ENCODE measurements at regions not wholly inside any gene's neighbourhood (a gene's known extent, or its start where the extent isn't known, plus 50 kb on each side); places are given as distances from the start of the nearest gene placed in this dataset.

DNA sequence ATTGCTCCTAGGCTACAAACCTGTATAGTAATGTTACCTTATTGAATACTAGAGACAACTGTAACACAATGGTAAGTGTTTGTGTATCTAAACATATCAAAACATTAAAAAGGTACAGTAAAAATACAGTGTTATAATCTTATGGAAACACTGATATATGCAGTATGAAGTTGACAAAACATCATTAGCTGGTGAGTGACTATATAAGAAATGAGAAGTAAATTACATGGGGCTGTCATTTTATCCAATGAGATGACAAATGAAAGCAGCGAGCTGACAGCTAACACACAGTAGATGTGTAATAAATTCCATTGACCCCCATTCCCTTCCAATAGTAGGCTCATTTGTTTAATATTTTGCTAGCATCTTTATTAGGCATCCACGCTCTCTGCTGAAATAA lies 198.1 kb upstream of the GHITM start:
- intact Hi-C loops (cut with micrococcal nuclease) (no loop called here), dilution Hi-C loops (cut with MboI; ENCODE audit: extremely low pct_ligation_motif_present, low sequenced_read_pairs) (no loop called here)
- Histone ChIP-seq H3K4me3 (replicated peaks in 1 of 3; ENCODE audit: insufficient read depth in 1 of 3, low read depth in 1 of 3, low read length in 3 of 3) (no peak overlapping the region), H3K4me1 (ENCODE audit: control insufficient read depth, extremely low read depth, insufficient read depth, low read length) (no peaks in the 10 kb centered on the region), H3K79me2 (ENCODE audit: control insufficient read depth, insufficient read depth, low read length) (no peaks in the 10 kb centered on the region), H3K9me1 (replicated peaks; ENCODE audit: control insufficient read depth, extremely low read depth, insufficient read depth, low read length) (no peaks in the 10 kb centered on the region), H4K20me1 (replicated peaks; ENCODE audit: control insufficient read depth, extremely low read depth, insufficient read depth, low read length) (no peaks in the 10 kb centered on the region), H3K9ac (replicated peaks; ENCODE audit: extremely low read depth, insufficient read depth, low read length) (no peak overlapping the region), H3K4me2 (ENCODE audit: insufficient read depth, low read length) (no peak overlapping the region), H3K27ac (ENCODE audit: insufficient read depth, low read depth, low read length) (no peak overlapping the region), H3K27me3 (ENCODE audit: control insufficient read depth in 2 of 2, insufficient read depth in 2 of 2, low read length in 2 of 2) (no peaks in the 10 kb centered on the region), H2AFZ (ENCODE audit: low read depth, low read length) (no peak overlapping the region), H3K36me3 (ENCODE audit: control insufficient read depth in 2 of 2, extremely low read depth in 1 of 2, insufficient read depth in 2 of 2, low read length in 2 of 2) (no peaks in the 10 kb centered on the region), H3K9me3 (replicated peaks; ENCODE audit: control insufficient read depth, insufficient read depth, low read length) (no peaks in the 10 kb centered on the region)
- DNase-seq (ENCODE audit: low read depth, low spot score) (no peak), FAIRE-seq (no peak)
- ChIA-PET POLR2A (no interaction called here), CTCF (no interaction called here)
- TF ChIP-seq, protein P1, sequence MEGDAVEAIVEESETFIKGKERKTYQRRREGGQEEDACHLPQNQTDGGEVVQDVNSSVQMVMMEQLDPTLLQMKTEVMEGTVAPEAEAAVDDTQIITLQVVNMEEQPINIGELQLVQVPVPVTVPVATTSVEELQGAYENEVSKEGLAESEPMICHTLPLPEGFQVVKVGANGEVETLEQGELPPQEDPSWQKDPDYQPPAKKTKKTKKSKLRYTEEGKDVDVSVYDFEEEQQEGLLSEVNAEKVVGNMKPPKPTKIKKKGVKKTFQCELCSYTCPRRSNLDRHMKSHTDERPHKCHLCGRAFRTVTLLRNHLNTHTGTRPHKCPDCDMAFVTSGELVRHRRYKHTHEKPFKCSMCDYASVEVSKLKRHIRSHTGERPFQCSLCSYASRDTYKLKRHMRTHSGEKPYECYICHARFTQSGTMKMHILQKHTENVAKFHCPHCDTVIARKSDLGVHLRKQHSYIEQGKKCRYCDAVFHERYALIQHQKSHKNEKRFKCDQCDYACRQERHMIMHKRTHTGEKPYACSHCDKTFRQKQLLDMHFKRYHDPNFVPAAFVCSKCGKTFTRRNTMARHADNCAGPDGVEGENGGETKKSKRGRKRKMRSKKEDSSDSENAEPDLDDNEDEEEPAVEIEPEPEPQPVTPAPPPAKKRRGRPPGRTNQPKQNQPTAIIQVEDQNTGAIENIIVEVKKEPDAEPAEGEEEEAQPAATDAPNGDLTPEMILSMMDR (IDR thresholded peaks at IDR 0.05; ENCODE audit: extremely low read depth in 1 of 2, insufficient read depth in 1 of 2, low read depth in 1 of 2, low read length in 2 of 2): no peak
- no peak for TF ChIP-seq JUN (IDR thresholded peaks at IDR 0.05; ENCODE audit: borderline replicate concordance, insufficient read depth, insufficient read length, low read depth)
- BruUV-seq (replicated peaks): no TSS peak

DNA sequence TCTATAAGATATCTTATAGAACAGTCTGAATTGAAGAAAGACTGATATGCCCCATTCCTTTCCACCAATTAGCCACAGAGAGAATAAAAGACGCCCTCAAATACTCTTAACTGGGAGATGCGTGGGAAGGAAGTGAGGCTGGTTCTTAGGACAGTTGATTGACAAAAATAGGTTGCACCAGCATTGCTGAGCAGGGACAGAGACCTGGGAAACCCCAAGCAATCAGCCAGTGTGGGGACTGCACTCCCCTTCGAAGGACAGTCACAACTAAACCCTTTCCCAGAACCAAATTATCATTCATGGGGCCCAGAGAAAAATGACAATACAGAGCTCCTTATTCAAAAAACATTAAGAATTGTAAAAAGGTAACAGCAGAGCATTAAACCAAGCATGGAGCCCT lies 196.9 kb upstream of the GHITM start:
- intact Hi-C loops (cut with micrococcal nuclease) (no loop called here), dilution Hi-C loops (cut with MboI; ENCODE audit: extremely low pct_ligation_motif_present, low sequenced_read_pairs) (no loop called here)
- Histone ChIP-seq H3K36me3 (ENCODE audit: control insufficient read depth in 2 of 2, extremely low read depth in 1 of 2, insufficient read depth in 2 of 2, low read length in 2 of 2) (no peaks in the 10 kb centered on the region), H4K20me1 (replicated peaks; ENCODE audit: control insufficient read depth, extremely low read depth, insufficient read depth, low read length) (no peaks in the 10 kb centered on the region), H3K9me1 (replicated peaks; ENCODE audit: control insufficient read depth, extremely low read depth, insufficient read depth, low read length) (no peaks in the 10 kb centered on the region), H3K4me1 (ENCODE audit: control insufficient read depth, extremely low read depth, insufficient read depth, low read length) (no peaks in the 10 kb centered on the region), H2AFZ (ENCODE audit: low read depth, low read length) (no peak overlapping the region), H3K9ac (replicated peaks; ENCODE audit: extremely low read depth, insufficient read depth, low read length) (no peak overlapping the region), H3K4me2 (ENCODE audit: insufficient read depth, low read length) (no peak overlapping the region), H3K27me3 (ENCODE audit: control insufficient read depth in 2 of 2, insufficient read depth in 2 of 2, low read length in 2 of 2) (no peaks in the 10 kb centered on the region), H3K4me3 (replicated peaks in 1 of 3; ENCODE audit: insufficient read depth in 1 of 3, low read depth in 1 of 3, low read length in 3 of 3) (no peak overlapping the region), H3K79me2 (ENCODE audit: control insufficient read depth, insufficient read depth, low read length) (no peaks in the 10 kb centered on the region), H3K27ac (ENCODE audit: insufficient read depth, low read depth, low read length) (no peak overlapping the region), H3K9me3 (replicated peaks; ENCODE audit: control insufficient read depth, insufficient read depth, low read length) (no peaks in the 10 kb centered on the region)
- CTCF ChIA-PET: no interaction called here
- POLR2A ChIA-PET: no interaction called here
- BruUV-seq (replicated peaks): no TSS peak
- FAIRE-seq (no peak), DNase-seq (ENCODE audit: low read depth, low spot score) (no peak)
- TF ChIP-seq, protein P1 (IDR thresholded peaks at IDR 0.05; ENCODE audit: extremely low read depth in 1 of 2, insufficient read depth in 1 of 2, low read depth in 1 of 2, low read length in 2 of 2): no peak
- no peak for TF ChIP-seq POLR2AphosphoS5 (IDR thresholded peaks at IDR 0.05; ENCODE audit: insufficient read depth, low read depth, low read length)
- no peak for TF ChIP-seq EZH2 (IDR thresholded peaks at IDR 0.05; ENCODE audit: borderline replicate concordance, low read depth, low read length, severe bottlenecking)
- TF ChIP-seq MYC (IDR thresholded peaks at IDR 0.05; ENCODE audit: low read depth, low read length): no peak
- no peak for TF ChIP-seq JUN (IDR thresholded peaks at IDR 0.05; ENCODE audit: borderline replicate concordance, insufficient read depth, insufficient read length, low read depth)

Measured in endothelial cell of umbilical vein (primary cell).